HAP-1 (cell line): ENCODE measurements at regions not wholly inside any gene's neighbourhood (a gene's known extent, or its start where the extent isn't known, plus 50 kb on each side); places are given as distances from the start of the nearest gene placed in this dataset.
"Not testable (repeated sequence)": the region's sequence is repeated elsewhere in the genome, so short reads cannot be mapped to it uniquely, and the experiment has no call there.

Source experiments
- DNase-seq, 2 experiments: peaks; one replicate each; pipeline ENCODE4 v3.0.0-alpha.2; 2016 to 2020; ENCODE audit warnings: low spot score in 2 of 2
- H3K27me3 ChIP-seq: fragments of 250-450 bp; sonication (Bioruptor Pico); 2 replicates; pipeline ENCODE4 v1.5.1; 2020; ENCODE audit warnings: low read depth, mild to moderate bottlenecking, moderate library complexity
- H3K36me3 ChIP-seq: fragments of 250-450 bp; sonication (Bioruptor Pico); replicated peaks from 2 replicates; pipeline ENCODE4 v1.5.1; 2020; ENCODE audit warnings: mild to moderate bottlenecking
- H3K4me1 ChIP-seq: fragments of 250-450 bp; sonication (Bioruptor Pico); 2 replicates; pipeline ENCODE4 v1.5.1; 2020; ENCODE audit warnings: mild to moderate bottlenecking
- H3K4me3 ChIP-seq: fragments of 250-450 bp; sonication (Bioruptor Pico); 2 replicates; pipeline ENCODE4 v1.5.1; 2020; ENCODE audit warnings: mild to moderate bottlenecking, moderate library complexity
- H3K9me3 ChIP-seq: fragments of 250-450 bp; sonication (Bioruptor Pico); 2 replicates; pipeline ENCODE4 v1.5.1; 2020; ENCODE audit warnings: mild to moderate bottlenecking, moderate library complexity
- in situ Hi-C: fragments of 300-500 bp; cut with MboI; formaldehyde crosslinking; loops from 3 replicates; pipeline ENCODE4 v1.14.3; 2020; ENCODE audit warnings: low sequenced_read_pairs, inconsistent platforms, mixed read lengths

GRCh38 chr5:69006030-69006429, 87.8 kb upstream of the SLC30A5 start:
- no peak for DNase-seq
- in situ Hi-C loops, result no loop called here
- Histone ChIP-seq H3K4me1 (no peaks in the 10 kb centered on the region), H3K27me3 (peaks cover 4% of the 10 kb centered on the region; the same call in 1 of the 2 replicates), H3K36me3 (no peaks in the 10 kb centered on the region), H3K9me3 (no peaks in the 10 kb centered on the region), H3K4me3 (no peak overlapping the region)

GRCh38 chr5:69007163-69007562, 86.7 kb upstream of the SLC30A5 start:
- Histone ChIP-seq H3K36me3 (no peaks in the 10 kb centered on the region), H3K9me3 (no peaks in the 10 kb centered on the region), H3K4me1 (no peaks in the 10 kb centered on the region), H3K4me3 (no peak overlapping the region), H3K27me3 (peaks cover 4% of the 10 kb centered on the region; the same call in 1 of the 2 replicates)
- in situ Hi-C loops, result no loop called here
- no peak for DNase-seq

DNA sequence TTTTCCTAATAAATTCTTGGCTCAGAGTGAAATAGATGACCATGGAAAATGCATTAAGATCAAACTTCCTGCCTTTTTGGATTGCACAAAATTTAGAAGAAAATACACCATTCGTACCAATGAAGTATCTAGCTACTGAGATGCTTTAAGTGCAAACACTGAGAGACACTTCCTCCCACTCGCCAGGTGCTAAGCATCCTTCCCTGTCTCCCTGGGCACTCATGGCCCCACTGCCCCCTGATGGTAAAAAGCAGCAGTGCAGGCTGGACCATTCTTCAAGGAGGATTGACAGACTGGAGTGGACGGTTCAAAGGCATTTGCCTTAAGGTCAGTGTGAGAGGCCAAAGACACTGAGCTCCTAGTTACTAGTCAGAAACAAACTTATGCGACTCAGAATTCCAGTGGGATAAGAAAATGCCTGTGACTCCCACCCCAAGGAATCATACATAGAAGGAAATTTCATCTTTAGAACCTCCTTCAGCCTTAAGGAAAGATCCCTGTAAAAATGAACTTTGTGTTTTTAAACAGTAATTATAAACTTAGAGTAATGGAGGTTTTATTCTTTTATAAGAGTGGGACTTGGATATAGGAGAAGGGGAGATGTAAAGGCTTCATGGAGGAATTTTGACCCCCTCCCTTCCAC, 86.0 kb upstream of the SLC30A5 start:
- Histone ChIP-seq H3K27me3 (peaks cover 4% of the 10 kb centered on the region; the same call in 1 of the 2 replicates), H3K4me3 (no peak overlapping the region), H3K36me3 (no peaks in the 10 kb centered on the region), H3K4me1 (no peaks in the 10 kb centered on the region), H3K9me3 (no peaks in the 10 kb centered on the region)
- in situ Hi-C loops, result no loop called here
- peak; percentile 15 to 78 for DNase-seq

DNA sequence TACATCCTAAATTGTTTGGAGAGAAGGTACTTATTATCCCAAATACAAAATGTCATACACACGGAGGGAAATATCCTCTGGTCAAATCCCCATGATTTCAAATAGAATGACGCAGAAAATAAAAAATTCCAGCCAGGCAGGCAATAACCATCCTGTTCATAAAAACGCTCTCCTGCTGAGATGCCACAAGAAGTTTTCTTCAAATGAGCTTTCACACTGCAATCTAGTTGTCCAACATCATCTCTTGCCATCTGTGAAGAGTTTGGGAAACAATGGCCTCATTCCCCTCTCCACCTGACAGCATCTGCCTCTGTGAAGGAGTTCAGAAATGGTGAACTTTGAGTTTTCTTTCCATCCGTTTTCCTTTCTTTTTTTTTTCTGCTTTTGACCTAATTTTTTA, 83.3 kb upstream of the SLC30A5 start:
- no peaks in the 10 kb centered on the region for H3K4me1 ChIP-seq
- no peaks in the 10 kb centered on the region for H3K36me3 ChIP-seq
- H3K4me3 ChIP-seq, result no peak overlapping the region
- in situ Hi-C loops, result no loop called here
- no peak for DNase-seq
- no peaks in the 10 kb centered on the region for H3K9me3 ChIP-seq
- H3K27me3 ChIP-seq, result peaks cover 17% of the 10 kb centered on the region

- Histone ChIP-seq H3K27me3 (peaks cover 20% of the 10 kb centered on the region), H3K9me3 (no peaks in the 10 kb centered on the region), H3K4me1 (no peaks in the 10 kb centered on the region), H3K4me3 (no peak overlapping the region), H3K36me3 (no peaks in the 10 kb centered on the region)
- no peak for DNase-seq
- in situ Hi-C loops, result no loop called here
These were observed 81.9 kb upstream of the SLC30A5 start for GRCh38 chr5:69011910-69012309.

GRCh38 chr5:69013481-69013880, 80.3 kb upstream of the SLC30A5 start:
- Histone ChIP-seq H3K4me1 (no peaks in the 10 kb centered on the region), H3K9me3 (no peaks in the 10 kb centered on the region), H3K27me3 (peaks cover 23% of the 10 kb centered on the region), H3K36me3 (no peaks in the 10 kb centered on the region), H3K4me3 (no peak overlapping the region)
- in situ Hi-C loops, result no loop called here
- no peak for DNase-seq

DNA sequence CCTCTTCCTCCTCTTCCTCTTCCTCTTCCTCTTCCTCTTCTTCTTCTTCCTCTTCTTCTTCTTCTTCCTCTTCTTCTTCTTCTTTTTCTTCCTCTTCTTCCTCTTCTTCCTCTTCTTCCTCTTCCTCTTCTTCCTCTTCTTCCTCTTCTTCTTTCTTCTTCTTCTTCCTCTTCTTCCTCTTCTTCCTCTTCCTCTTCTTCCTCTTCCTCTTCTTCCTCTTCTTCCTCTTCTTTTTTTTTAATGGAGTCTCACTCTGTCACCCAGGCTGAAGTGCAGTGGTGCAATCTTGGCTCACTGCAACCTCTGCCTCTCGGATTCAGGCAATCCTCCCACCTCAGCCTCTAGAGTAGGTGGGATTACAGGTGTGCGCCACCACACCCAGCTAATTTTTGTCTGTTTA, 79.8 kb upstream of the SLC30A5 start:
- in situ Hi-C loops, H3K36me3 ChIP-seq, H3K4me1 ChIP-seq, H3K4me3 ChIP-seq, DNase-seq, H3K9me3 ChIP-seq: not testable (repeated sequence)
- H3K27me3 ChIP-seq, result peaks cover 19% of the 10 kb centered on the region

DNA sequence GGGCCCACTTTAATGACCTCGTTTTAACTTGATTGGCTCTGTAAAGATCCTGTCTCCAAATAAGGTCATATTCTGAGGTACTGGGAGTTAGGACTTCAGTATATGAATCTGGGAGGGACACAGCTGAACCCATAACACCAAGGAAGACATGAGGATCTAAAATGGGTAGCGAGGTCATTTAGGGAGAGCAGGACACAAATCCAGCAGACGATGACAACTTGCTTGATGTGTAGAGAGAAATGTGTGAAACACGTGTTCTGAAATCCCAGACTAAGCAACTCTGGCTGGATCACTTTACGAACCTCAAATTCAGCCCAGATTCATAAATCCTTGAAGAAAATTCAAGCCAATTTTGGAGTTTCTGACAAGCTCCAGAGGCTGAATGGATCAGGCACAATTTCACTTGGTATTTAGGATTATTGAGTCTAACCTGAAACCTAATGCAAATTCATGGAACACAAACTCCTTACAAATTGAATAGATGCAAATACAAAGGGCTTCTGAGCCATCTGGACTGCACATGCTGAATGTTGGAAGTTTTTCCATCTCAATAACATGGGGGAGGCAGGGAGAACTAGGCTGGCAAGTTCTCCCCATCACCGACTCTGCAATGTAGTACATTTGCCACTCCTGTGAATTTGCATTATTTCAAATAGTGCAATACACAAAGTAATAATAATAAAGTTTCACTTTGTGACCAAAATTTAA, 74.0 kb upstream of the SLC30A5 start:
- no peaks in the 10 kb centered on the region for H3K4me1 ChIP-seq
- no peaks in the 10 kb centered on the region for H3K9me3 ChIP-seq
- peaks cover 19% of the 10 kb centered on the region for H3K27me3 ChIP-seq
- DNase-seq, result no peak
- H3K36me3 ChIP-seq, result no peaks in the 10 kb centered on the region
- in situ Hi-C loops, result no loop called here
- no peak overlapping the region for H3K4me3 ChIP-seq

DNA sequence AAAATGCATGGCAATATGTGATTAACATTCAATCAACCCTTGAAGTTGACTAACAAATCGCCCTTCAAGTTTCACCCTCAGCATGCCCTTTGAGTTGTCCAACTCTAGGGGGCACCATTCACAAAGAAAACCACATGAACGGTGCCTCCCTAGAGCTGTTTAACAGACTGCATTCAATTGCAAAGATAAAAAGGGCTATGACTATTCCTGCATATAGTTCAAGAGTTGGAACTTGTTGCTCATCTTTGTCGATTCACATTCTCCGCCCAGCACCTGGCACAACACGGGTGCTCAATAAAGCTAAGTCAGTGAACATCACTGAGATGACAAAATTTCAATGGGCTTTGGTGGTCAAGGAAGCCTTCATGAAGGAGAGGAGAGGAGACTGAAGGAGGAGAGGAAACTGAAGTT, 69.6 kb upstream of the SLC30A5 start:
- in situ Hi-C loops, result no loop called here

GRCh38 chr5:69029292-69029691, 64.5 kb upstream of the SLC30A5 start:
- no peaks in the 10 kb centered on the region for H3K4me1 ChIP-seq
- DNase-seq, result no peak
- no peaks in the 10 kb centered on the region for H3K36me3 ChIP-seq
- H3K9me3 ChIP-seq, result no peaks in the 10 kb centered on the region
- no peak overlapping the region for H3K4me3 ChIP-seq
- peaks cover 15% of the 10 kb centered on the region for H3K27me3 ChIP-seq
- in situ Hi-C loops, result no loop called here

More for the DNA sequence above, 69.6 kb upstream of the SLC30A5 start:
- Histone ChIP-seq H3K27me3 (peaks cover 13% of the 10 kb centered on the region), H3K36me3 (no peaks in the 10 kb centered on the region), H3K9me3 (no peaks in the 10 kb centered on the region), H3K4me3 (no peak overlapping the region), H3K4me1 (no peaks in the 10 kb centered on the region)
- peak; percentile 57 to 64 for DNase-seq

DNA sequence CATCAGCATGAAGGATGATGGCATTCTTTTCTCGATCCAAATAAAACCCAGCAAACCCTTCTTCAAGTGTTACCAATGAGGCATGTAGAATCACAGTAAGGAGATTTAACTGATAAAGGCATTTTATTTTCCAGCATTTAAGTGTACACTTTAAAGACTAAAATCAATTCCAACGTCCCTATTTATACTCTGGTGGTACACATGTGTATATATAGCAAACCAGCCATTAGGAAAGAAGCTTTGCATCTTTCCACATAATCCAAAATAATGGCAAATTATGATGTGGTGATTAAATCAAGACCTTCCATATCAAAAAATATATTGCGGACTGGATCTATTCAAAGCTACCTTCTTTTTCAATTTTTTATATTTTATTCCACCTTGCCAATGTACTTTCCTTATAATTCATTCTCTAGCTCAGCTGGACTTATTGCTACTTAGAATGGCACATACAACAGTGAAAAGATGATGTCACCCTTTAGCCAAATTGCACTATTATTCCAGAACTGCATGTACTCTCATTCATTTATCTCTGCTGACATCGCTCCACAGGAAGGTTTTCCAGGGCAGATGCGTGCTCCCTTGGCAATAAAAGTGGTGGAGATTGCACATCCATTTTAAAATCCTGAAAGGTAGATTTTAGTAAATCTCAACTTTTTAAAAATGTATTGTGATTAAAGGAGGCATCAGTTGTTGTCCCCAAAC, 63.3 kb upstream of the SLC30A5 start:
- Histone ChIP-seq H3K9me3 (no peaks in the 10 kb centered on the region), H3K4me1 (no peaks in the 10 kb centered on the region), H3K36me3 (no peaks in the 10 kb centered on the region), H3K27me3 (peaks cover 15% of the 10 kb centered on the region), H3K4me3 (no peak overlapping the region)
- in situ Hi-C loops, result no loop called here
- no peak for DNase-seq

- H3K9me3 ChIP-seq, result no peaks in the 10 kb centered on the region
- no peaks in the 10 kb centered on the region for H3K36me3 ChIP-seq
- in situ Hi-C loops, result no loop called here
- H3K27me3 ChIP-seq, result peaks cover 15% of the 10 kb centered on the region
- no peak for DNase-seq
- no peaks in the 10 kb centered on the region for H3K4me1 ChIP-seq
- no peak overlapping the region for H3K4me3 ChIP-seq
These were observed 61.8 kb upstream of the SLC30A5 start for GRCh38 chr5:69032009-69032408.

- H3K36me3 ChIP-seq, result no peaks in the 10 kb centered on the region
- no peaks in the 10 kb centered on the region for H3K9me3 ChIP-seq
- in situ Hi-C loops, result no loop called here
- no peaks in the 10 kb centered on the region for H3K4me1 ChIP-seq
- DNase-seq, result no peak
- peaks cover 11% of the 10 kb centered on the region for H3K27me3 ChIP-seq
- H3K4me3 ChIP-seq, result no peak overlapping the region
These were observed 60.1 kb upstream of the SLC30A5 start for GRCh38 chr5:69033690-69034089.

DNA sequence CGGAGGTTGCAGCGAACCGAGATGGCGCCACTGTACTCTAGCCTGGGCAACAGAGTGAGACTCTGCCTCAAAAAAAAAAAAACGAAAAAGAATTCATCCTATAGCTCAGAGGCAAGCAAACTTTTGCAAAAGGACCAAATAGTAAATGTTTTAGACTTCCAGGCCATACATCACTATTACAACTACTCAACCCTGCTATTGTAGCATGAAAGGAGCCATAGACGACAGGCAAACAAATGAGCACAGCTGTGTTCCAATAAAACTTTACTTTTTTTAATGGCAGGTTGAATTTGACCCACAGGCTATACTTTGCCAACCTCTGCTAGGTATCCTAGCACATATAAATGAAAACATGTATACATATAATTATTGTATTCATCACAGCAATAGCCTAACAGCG, 58.9 kb upstream of the SLC30A5 start:
- Histone ChIP-seq H3K9me3 (no peaks in the 10 kb centered on the region), H3K4me3 (no peak overlapping the region), H3K4me1 (no peaks in the 10 kb centered on the region), H3K27me3 (peaks cover 5% of the 10 kb centered on the region; the same call in 1 of the 2 replicates), H3K36me3 (no peaks in the 10 kb centered on the region)
- no peak for DNase-seq
- in situ Hi-C loops, result no loop called here
